ENCODE measurements at regions not wholly inside any gene's neighbourhood (a gene's known extent, or its start where the extent isn't known, plus 50 kb on each side); places are given as distances from the start of the nearest gene placed in this dataset.

DNA sequence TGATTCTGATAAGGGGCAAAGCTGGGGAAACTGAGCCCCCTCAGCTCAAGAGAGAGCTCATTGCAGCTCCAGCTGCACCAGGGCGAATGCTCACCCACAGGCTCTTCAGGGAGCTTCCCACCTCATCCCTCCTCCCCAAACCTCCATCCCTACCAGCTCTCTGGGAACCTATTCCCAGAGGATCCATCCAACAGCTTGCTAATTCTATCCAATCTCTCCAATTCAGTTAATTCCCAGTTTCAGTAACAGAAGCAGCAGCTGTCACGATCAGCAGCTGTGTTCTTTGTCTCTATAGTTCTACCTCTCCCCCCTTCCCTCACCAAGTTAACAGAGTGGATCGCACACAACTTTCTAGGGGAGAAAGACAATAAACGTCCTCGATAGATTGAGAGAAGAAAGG, 135.5 kb upstream of the EFNA5 start:
- DNase-seq (no peak), ATAC-seq (ENCODE audit: poor library complexity) (no peak)
- H3K27ac Mint-ChIP-seq = no peak overlapping the region
- no peaks in the 10 kb centered on the region for H3K36me3 Mint-ChIP-seq (ENCODE audit: low read depth)
- Histone ChIP-seq H3K36me3 (ENCODE audit: insufficient read depth, low read length) (no peaks in the 10 kb centered on the region), H3K27me3 (ENCODE audit: control insufficient read depth in 1 of 2, insufficient read depth in 2 of 2, low read length in 2 of 2) (no peaks in the 10 kb centered on the region), H3K4me1 (ENCODE audit: insufficient read depth, low read length) (no peaks in the 10 kb centered on the region), H3K27ac (ENCODE audit: low read depth in 1 of 2, low read length in 2 of 2) (no peak overlapping the region), H3K9me3 (ENCODE audit: control insufficient read depth in 1 of 2, insufficient read depth in 1 of 2, low read length in 2 of 2) (no peaks in the 10 kb centered on the region), H3K4me3 (ENCODE audit: low read length) (no peak overlapping the region)
- ChIA-PET CTCF (no interaction called here), POLR2A (no interaction called here)
- H3K4me3 Mint-ChIP-seq = no peak overlapping the region
- H3K27me3 Mint-ChIP-seq = no peaks in the 10 kb centered on the region
- no peaks in the 10 kb centered on the region for H3K9me3 Mint-ChIP-seq
- TF ChIP-seq, protein P1, sequence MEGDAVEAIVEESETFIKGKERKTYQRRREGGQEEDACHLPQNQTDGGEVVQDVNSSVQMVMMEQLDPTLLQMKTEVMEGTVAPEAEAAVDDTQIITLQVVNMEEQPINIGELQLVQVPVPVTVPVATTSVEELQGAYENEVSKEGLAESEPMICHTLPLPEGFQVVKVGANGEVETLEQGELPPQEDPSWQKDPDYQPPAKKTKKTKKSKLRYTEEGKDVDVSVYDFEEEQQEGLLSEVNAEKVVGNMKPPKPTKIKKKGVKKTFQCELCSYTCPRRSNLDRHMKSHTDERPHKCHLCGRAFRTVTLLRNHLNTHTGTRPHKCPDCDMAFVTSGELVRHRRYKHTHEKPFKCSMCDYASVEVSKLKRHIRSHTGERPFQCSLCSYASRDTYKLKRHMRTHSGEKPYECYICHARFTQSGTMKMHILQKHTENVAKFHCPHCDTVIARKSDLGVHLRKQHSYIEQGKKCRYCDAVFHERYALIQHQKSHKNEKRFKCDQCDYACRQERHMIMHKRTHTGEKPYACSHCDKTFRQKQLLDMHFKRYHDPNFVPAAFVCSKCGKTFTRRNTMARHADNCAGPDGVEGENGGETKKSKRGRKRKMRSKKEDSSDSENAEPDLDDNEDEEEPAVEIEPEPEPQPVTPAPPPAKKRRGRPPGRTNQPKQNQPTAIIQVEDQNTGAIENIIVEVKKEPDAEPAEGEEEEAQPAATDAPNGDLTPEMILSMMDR (IDR thresholded peaks at IDR 0.05) = no peak
- intact Hi-C loops (cut with DNase I, micrococcal nuclease) = no loop called here
- H3K4me1 Mint-ChIP-seq (ENCODE audit: low read depth) = no peaks in the 10 kb centered on the region

DNA sequence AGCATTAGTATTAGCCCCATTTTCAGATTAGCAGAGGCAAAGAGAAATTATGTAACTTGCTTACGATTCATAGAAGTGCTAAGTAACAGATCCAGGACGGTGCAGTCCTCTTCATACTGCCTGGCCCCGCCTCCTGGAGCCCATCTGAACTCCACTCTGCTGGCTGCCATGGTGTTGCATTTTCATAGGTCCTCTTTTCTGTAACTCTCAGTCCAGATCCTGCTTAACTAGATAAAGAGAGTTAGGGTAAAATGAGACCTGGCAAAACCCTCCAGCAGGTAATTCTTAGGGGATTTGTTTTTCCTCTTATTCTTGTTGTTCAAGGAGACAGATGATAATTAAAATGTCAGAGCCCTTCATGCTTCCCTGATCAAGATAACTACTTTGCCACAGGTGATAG, 135.1 kb upstream of the EFNA5 start:
- H3K9me3 Mint-ChIP-seq = no peaks in the 10 kb centered on the region
- ChIA-PET CTCF (no interaction called here), POLR2A (no interaction called here)
- DNase-seq (no peak), ATAC-seq (ENCODE audit: poor library complexity) (no peak)
- H3K4me3 ChIP-seq (ENCODE audit: low read length) = no peak overlapping the region
- H3K36me3 Mint-ChIP-seq (ENCODE audit: low read depth) = no peaks in the 10 kb centered on the region
- no peaks in the 10 kb centered on the region for H3K9me3 ChIP-seq (ENCODE audit: control insufficient read depth in 1 of 2, insufficient read depth in 1 of 2, low read length in 2 of 2)
- H3K4me1 Mint-ChIP-seq (ENCODE audit: low read depth) = no peaks in the 10 kb centered on the region
- H3K27ac ChIP-seq (ENCODE audit: low read depth in 1 of 2, low read length in 2 of 2) = no peak overlapping the region
- H3K27me3 Mint-ChIP-seq = no peaks in the 10 kb centered on the region
- H3K4me3 Mint-ChIP-seq = no peak overlapping the region
- TF ChIP-seq, protein P1 (IDR thresholded peaks at IDR 0.05) = no peak
- no peak overlapping the region for H3K27ac Mint-ChIP-seq
- no peaks in the 10 kb centered on the region for H3K4me1 ChIP-seq (ENCODE audit: insufficient read depth, low read length)
- H3K27me3 ChIP-seq (ENCODE audit: control insufficient read depth in 1 of 2, insufficient read depth in 2 of 2, low read length in 2 of 2) = no peaks in the 10 kb centered on the region
- intact Hi-C loops (cut with DNase I, micrococcal nuclease) = no loop called here
- H3K36me3 ChIP-seq (ENCODE audit: insufficient read depth, low read length) = no peaks in the 10 kb centered on the region

DNA sequence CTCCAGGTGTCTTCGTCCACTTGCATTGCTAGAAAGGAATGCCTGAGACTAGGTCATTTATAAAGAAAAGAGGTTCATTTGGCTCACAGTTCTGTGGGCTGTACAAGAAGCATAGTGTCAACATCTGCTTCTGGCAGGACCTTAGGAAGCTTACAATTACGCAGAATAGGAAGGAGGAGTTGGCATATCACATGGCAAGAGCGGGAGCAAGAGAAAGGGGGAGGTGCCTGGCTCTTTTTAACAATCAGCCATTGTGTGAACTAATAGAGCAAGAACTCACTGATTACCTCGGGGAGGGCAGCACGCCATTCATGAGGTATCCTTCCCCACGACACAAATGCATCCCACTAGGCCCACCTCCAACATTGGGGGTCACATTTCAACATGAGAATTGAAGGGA, 134.4 kb upstream of the EFNA5 start:
- no peaks in the 10 kb centered on the region for H3K9me3 ChIP-seq (ENCODE audit: control insufficient read depth in 1 of 2, insufficient read depth in 1 of 2, low read length in 2 of 2)
- no peaks in the 10 kb centered on the region for H3K9me3 Mint-ChIP-seq
- no peak overlapping the region for H3K4me3 ChIP-seq (ENCODE audit: low read length)
- no peaks in the 10 kb centered on the region for H3K27me3 ChIP-seq (ENCODE audit: control insufficient read depth in 1 of 2, insufficient read depth in 2 of 2, low read length in 2 of 2)
- TF ChIP-seq, protein P1 (IDR thresholded peaks at IDR 0.05) = no peak
- H3K27ac ChIP-seq (ENCODE audit: low read depth in 1 of 2, low read length in 2 of 2) = no peak overlapping the region
- CTCF ChIA-PET = no interaction called here
- H3K4me1 ChIP-seq (ENCODE audit: insufficient read depth, low read length) = no peaks in the 10 kb centered on the region
- H3K27me3 Mint-ChIP-seq = no peaks in the 10 kb centered on the region
- POLR2A ChIA-PET = no interaction called here
- H3K36me3 ChIP-seq (ENCODE audit: insufficient read depth, low read length) = no peaks in the 10 kb centered on the region
- ATAC-seq (ENCODE audit: poor library complexity) (no peak), DNase-seq (no peak)
- no peak overlapping the region for H3K4me3 Mint-ChIP-seq
- no peaks in the 10 kb centered on the region for H3K4me1 Mint-ChIP-seq (ENCODE audit: low read depth)
- no peak overlapping the region for H3K27ac Mint-ChIP-seq
- intact Hi-C loops (cut with DNase I, micrococcal nuclease) = no loop called here
- H3K36me3 Mint-ChIP-seq (ENCODE audit: low read depth) = no peaks in the 10 kb centered on the region

Measured in CD4-positive, alpha-beta T cell (primary cell).